PC-3 (cell line): ENCODE measurements at regions not wholly inside any gene's neighbourhood (a gene's known extent, or its start where the extent isn't known, plus 50 kb on each side); places are given as distances from the start of the nearest gene placed in this dataset.

Experiments
- ATAC-seq: fragments of 200-7000 bp; cut with Tn5 transposase; 2 replicates; pipeline ENCODE4 v1.9.1; 2020; ENCODE audit warnings: mild to moderate bottlenecking, moderate library complexity
- BruUV-seq: library from RNA; stranded (reverse); fragments of 400-500 nt; replicated peaks from 2 replicates; lab custom pipeline; 2021; lab: Mats Ljungman, UMichigan
- CTCF ChIA-PET: fragments of 300-600 bp; sonication (Branson Sonifier 250); formaldehyde crosslinking; loops from one replicate; lab custom pipeline; 2022; ENCODE audit warnings: antibody characterized with exemption; lab: Charles Lee
- POLR2A ChIA-PET: fragments of 300-600 bp; sonication (Branson Sonifier 250); formaldehyde crosslinking; loops from one replicate; lab custom pipeline; 2022; ENCODE audit warnings: antibody characterized with exemption; ENCODE audit not compliant: unreplicated experiment; lab: Charles Lee
- DNase-seq: peaks from one replicate; pipeline ENCODE4 v3.0.0-alpha.2; 2015
- H2AFZ ChIP-seq: fragments of 300-600 bp; sonication (generic); 2 replicates; pipeline ENCODE4 v1.6.0; 2016; ENCODE audit warnings: antibody characterized with exemption, low read length
- H3F3A ChIP-seq: fragments of 300-600 bp; sonication (generic); one replicate; pipeline ENCODE4 v1.6.0; 2017; ENCODE audit warnings: antibody characterized with exemption, low read length, control low read depth, mild to moderate bottlenecking; ENCODE audit not compliant: unreplicated experiment
- H3K27ac ChIP-seq: fragments of 300-600 bp; sonication (generic); 2 replicates; pipeline ENCODE4 v1.5.1; 2016; ENCODE audit warnings: mild to moderate bottlenecking, low read length
- H3K27me3 ChIP-seq: fragments of 300-600 bp; sonication (generic); 2 replicates; pipeline ENCODE4 v1.6.1; 2016; ENCODE audit warnings: low read length, mixed read lengths
- H3K36me3 ChIP-seq: fragments of 300-600 bp; sonication (generic); 2 replicates; pipeline ENCODE4 v1.6.1; 2016; ENCODE audit warnings: low read depth, mixed run types, low read length, mixed read lengths
- H3K4me1 ChIP-seq: fragments of 300-600 bp; sonication (generic); 2 replicates; pipeline ENCODE4 v1.5.1; 2016; ENCODE audit warnings: low read length; ENCODE audit not compliant: insufficient read depth
- H3K4me2 ChIP-seq: fragments of 300-600 bp; sonication (generic); 2 replicates; pipeline ENCODE4 v1.6.0; 2016; ENCODE audit warnings: low read length
- H3K4me3 ChIP-seq: fragments of 300-600 bp; sonication (generic); 2 replicates; pipeline ENCODE4 v1.5.1; 2016; ENCODE audit warnings: mild to moderate bottlenecking, low read length, mixed read lengths
- H3K79me2 ChIP-seq: fragments of 300-600 bp; sonication (generic); 2 replicates; pipeline ENCODE4 v1.6.1; 2017; ENCODE audit warnings: low read length, mixed read lengths
- H3K9ac ChIP-seq: fragments of 300-600 bp; sonication (generic); 2 replicates; pipeline ENCODE4 v1.6.0; 2016; ENCODE audit warnings: mild to moderate bottlenecking, low read length
- H3K9me2 ChIP-seq: fragments of 300-600 bp; sonication (generic); replicated peaks from 2 replicates; pipeline ENCODE4 v1.6.1; 2016; ENCODE audit warnings: mixed run types, low read length, mixed read lengths
- H3K9me3 ChIP-seq: fragments of 300-600 bp; sonication (generic); 2 replicates; pipeline ENCODE4 v1.6.1; 2016; ENCODE audit warnings: low read length, mixed read lengths
- H4K20me1 ChIP-seq: fragments of 300-600 bp; sonication (generic); 2 replicates; pipeline ENCODE4 v1.6.1; 2016; ENCODE audit warnings: low read length, mixed read lengths
- CTCF ChIP-seq: fragments of 300-600 bp; sonication (generic); conservative IDR thresholded peaks from 2 replicates; pipeline ENCODE4 v1.5.1; 2017; ENCODE audit warnings: antibody characterized with exemption, low read depth, mild to moderate bottlenecking, low read length
- EZH2 ChIP-seq: fragments of 300-600 bp; sonication (generic); IDR thresholded peaks from one replicate; pipeline ENCODE4 v1.6.1; 2017; ENCODE audit warnings: antibody characterized with exemption, mild to moderate bottlenecking, low read length; ENCODE audit not compliant: unreplicated experiment
- EZH2phosphoT487 ChIP-seq: fragments of 300-600 bp; sonication (generic); IDR thresholded peaks from 2 replicates; pipeline ENCODE4 v1.6.1; 2018; ENCODE audit warnings: mild to moderate bottlenecking, antibody characterized with exemption, low read length, borderline replicate concordance
- intact Hi-C: fragments of 100-400 bp; cut with micrococcal nuclease; formaldehyde crosslinking; loops from 2 replicates; pipeline ENCODE4 v1.9.0; 2023

- H3K9ac ChIP-seq: no peak overlapping the region
- peaks cover 4% of the 10 kb centered on the region; the same call in 1 of the 2 replicates for H3K4me1 ChIP-seq
- DNase-seq: no peak
- no peaks in the 10 kb centered on the region for H3K27me3 ChIP-seq
- no peaks in the 10 kb centered on the region for H4K20me1 ChIP-seq
- POLR2A ChIA-PET: interaction anchor here (0.7 kb wide), 1 partner anchor 113 kb away, joined by 5 read pairs; no protein-coding TSS in a partner anchor
- CTCF ChIA-PET: no interaction called here
- H3K9me2 ChIP-seq: no peaks in the 10 kb centered on the region
- no peaks in the 10 kb centered on the region for H3K9me3 ChIP-seq
- no peak overlapping the region for H3K4me2 ChIP-seq
- no peak for ATAC-seq
- H2AFZ ChIP-seq: no peak overlapping the region
- no peaks in the 10 kb centered on the region for H3F3A ChIP-seq
- no peaks in the 10 kb centered on the region for H3K36me3 ChIP-seq
- H3K27ac ChIP-seq: no peak overlapping the region
- no TSS peak for BruUV-seq
- no peaks in the 10 kb centered on the region for H3K79me2 ChIP-seq
- no peak for TF ChIP-seq EZH2phosphoT487
- no peak overlapping the region for H3K4me3 ChIP-seq
- intact Hi-C loops: no loop called here
These were observed 435.4 kb downstream of the SETD4 start for GRCh38 chr21:35624901-35625300.

GRCh38 chr21:35622612-35623011, 437.7 kb downstream of the SETD4 start:
- H3K9ac ChIP-seq: no peak overlapping the region
- peaks cover 12% of the 10 kb centered on the region for H3K4me1 ChIP-seq
- intact Hi-C loops: no loop called here
- no peaks in the 10 kb centered on the region for H3F3A ChIP-seq
- no peak overlapping the region for H3K27ac ChIP-seq
- TF ChIP-seq EZH2phosphoT487 (no peak), EZH2 (no peak), CTCF (no peak)
- H3K36me3 ChIP-seq: no peaks in the 10 kb centered on the region
- H3K4me3 ChIP-seq: no peak overlapping the region
- H3K4me2 ChIP-seq: no peak overlapping the region
- ChIA-PET POLR2A (no interaction called here), CTCF (no interaction called here)
- H3K9me3 ChIP-seq: no peaks in the 10 kb centered on the region
- H4K20me1 ChIP-seq: no peaks in the 10 kb centered on the region
- DNase-seq (no peak), ATAC-seq (no peak)
- no peaks in the 10 kb centered on the region for H3K79me2 ChIP-seq
- H3K27me3 ChIP-seq: no peaks in the 10 kb centered on the region
- no TSS peak for BruUV-seq
- H2AFZ ChIP-seq: no peak overlapping the region
- H3K9me2 ChIP-seq: no peaks in the 10 kb centered on the region

GRCh38 chr21:35619184-35619583, 441.1 kb downstream of the SETD4 start:
- DNase-seq: peak; percentile 81

More at GRCh38 chr21:35619184-35619583, 441.1 kb downstream of the SETD4 start:
- H3K27me3 ChIP-seq: no peaks in the 10 kb centered on the region
- ChIA-PET CTCF (no interaction called here), POLR2A (no interaction called here)
- BruUV-seq: no TSS peak
- H3K27ac ChIP-seq: no peak overlapping the region
- no peaks in the 10 kb centered on the region for H3F3A ChIP-seq
- no peaks in the 10 kb centered on the region for H3K9me3 ChIP-seq
- no peak overlapping the region for H3K9ac ChIP-seq
- no peaks in the 10 kb centered on the region for H3K79me2 ChIP-seq
- no peaks in the 10 kb centered on the region for H3K9me2 ChIP-seq
- intact Hi-C loops: loop anchor here (5.0 kb wide), 1 partner anchor 107 kb away; no protein-coding TSS in a partner anchor
- H3K4me3 ChIP-seq: no peak overlapping the region
- H4K20me1 ChIP-seq: no peaks in the 10 kb centered on the region
- no peak for TF ChIP-seq EZH2phosphoT487
- no peak for TF ChIP-seq EZH2
- TF ChIP-seq CTCF: no peak
- H3K4me2 ChIP-seq: 0 out of 2 replicates have a peak overlapping the region, but pooled peaks have one; percentile 2
- peaks cover 18% of the 10 kb centered on the region for H3K4me1 ChIP-seq
- no peaks in the 10 kb centered on the region for H3K36me3 ChIP-seq
- ATAC-seq: peak; percentile 52; the same call in 1 of the 2 replicates
- H2AFZ ChIP-seq: no peak overlapping the region
